Smooth muscle cell (in vitro differentiated cells): ENCODE measurements at regions not wholly inside any gene's neighbourhood (a gene's known extent, or its start where the extent isn't known, plus 50 kb on each side); places are given as distances from the start of the nearest gene placed in this dataset.

Experiments used
- DNase-seq: peaks from one replicate; lab custom pipeline; 2025; ENCODE audit not compliant: unreplicated experiment; lab: John Stamatoyannopoulos, UW
- H2AFZ ChIP-seq: fragments of 200-600 bp; sonication (generic); 2 replicates; pipeline ENCODE4 v1.6.0; 2016; ENCODE audit warnings: antibody characterized with exemption, low read depth, mild to moderate bottlenecking
- H3F3A ChIP-seq: fragments of 200-600 bp; sonication (generic); 2 replicates; pipeline ENCODE4 v1.6.0; 2017; ENCODE audit warnings: antibody characterized with exemption, low read depth
- H3K27ac ChIP-seq: fragments of 200-600 bp; sonication (generic); 2 replicates; pipeline ENCODE4 v1.5.1; 2016; ENCODE audit warnings: low read depth, mild to moderate bottlenecking
- H3K27me3 ChIP-seq: fragments of 200-600 bp; sonication (generic); 2 replicates; pipeline ENCODE4 v1.6.1; 2016; ENCODE audit warnings: low read depth, mild to moderate bottlenecking
- H3K36me3 ChIP-seq: fragments of 200-600 bp; sonication (generic); 2 replicates; pipeline ENCODE4 v1.5.1; 2016; ENCODE audit warnings: low read depth
- H3K4me1 ChIP-seq: fragments of 200-600 bp; sonication (generic); 2 replicates; pipeline ENCODE4 v1.5.1; 2016; ENCODE audit warnings: low read depth
- H3K4me2 ChIP-seq: fragments of 200-600 bp; sonication (generic); 2 replicates; pipeline ENCODE4 v1.6.0; 2016; ENCODE audit warnings: mild to moderate bottlenecking
- H3K4me3 ChIP-seq: fragments of 200-600 bp; sonication (generic); 2 replicates; pipeline ENCODE4 v1.5.1; 2016; ENCODE audit warnings: mild to moderate bottlenecking
- H3K79me2 ChIP-seq: fragments of 200-600 bp; sonication (generic); 2 replicates; pipeline ENCODE4 v1.6.0; 2016; ENCODE audit warnings: low read depth, mild to moderate bottlenecking
- H3K9ac ChIP-seq: fragments of 200-600 bp; sonication (generic); 2 replicates; pipeline ENCODE4 v1.6.0; 2016; ENCODE audit warnings: low read depth
- H3K9me3 ChIP-seq: fragments of 200-600 bp; sonication (generic); replicated peaks from 2 replicates; pipeline ENCODE4 v1.5.1; 2016; ENCODE audit warnings: low read depth
- H4K20me1 ChIP-seq: fragments of 200-600 bp; sonication (generic); 2 replicates; pipeline ENCODE4 v1.6.0; 2016; ENCODE audit warnings: low read depth
- WGBS: methylation state at CpG from one replicate; pipeline ENCODE4 v1.1.7; 2016; ENCODE audit warnings: low lambda C conversion rate; 5-methylcytosine and 5-hydroxymethylcytosine counted together
- TF ChIP-seq, protein P1 (sequence below): fragments of 200-600 bp; sonication (generic); IDR thresholded peaks from 2 replicates; pipeline ENCODE4 v1.5.1; 2017; ENCODE audit warnings: borderline replicate concordance, mild to moderate bottlenecking, antibody characterized with exemption; ENCODE audit not compliant: insufficient read depth, poor library complexity, severe bottlenecking

GRCh38 chr3:76345878-76346277, 560.5 kb upstream of the ZNF717 start:
- no peaks in the 10 kb centered on the region for H3K9me3 ChIP-seq
- H3K27me3 ChIP-seq: no peaks in the 10 kb centered on the region
- H3F3A ChIP-seq: no peaks in the 10 kb centered on the region
- DNase-seq: no peak
- H3K9ac ChIP-seq: no peak overlapping the region
- no peaks in the 10 kb centered on the region for H3K79me2 ChIP-seq
- H3K4me2 ChIP-seq: no peak overlapping the region
- TF ChIP-seq, protein P1, sequence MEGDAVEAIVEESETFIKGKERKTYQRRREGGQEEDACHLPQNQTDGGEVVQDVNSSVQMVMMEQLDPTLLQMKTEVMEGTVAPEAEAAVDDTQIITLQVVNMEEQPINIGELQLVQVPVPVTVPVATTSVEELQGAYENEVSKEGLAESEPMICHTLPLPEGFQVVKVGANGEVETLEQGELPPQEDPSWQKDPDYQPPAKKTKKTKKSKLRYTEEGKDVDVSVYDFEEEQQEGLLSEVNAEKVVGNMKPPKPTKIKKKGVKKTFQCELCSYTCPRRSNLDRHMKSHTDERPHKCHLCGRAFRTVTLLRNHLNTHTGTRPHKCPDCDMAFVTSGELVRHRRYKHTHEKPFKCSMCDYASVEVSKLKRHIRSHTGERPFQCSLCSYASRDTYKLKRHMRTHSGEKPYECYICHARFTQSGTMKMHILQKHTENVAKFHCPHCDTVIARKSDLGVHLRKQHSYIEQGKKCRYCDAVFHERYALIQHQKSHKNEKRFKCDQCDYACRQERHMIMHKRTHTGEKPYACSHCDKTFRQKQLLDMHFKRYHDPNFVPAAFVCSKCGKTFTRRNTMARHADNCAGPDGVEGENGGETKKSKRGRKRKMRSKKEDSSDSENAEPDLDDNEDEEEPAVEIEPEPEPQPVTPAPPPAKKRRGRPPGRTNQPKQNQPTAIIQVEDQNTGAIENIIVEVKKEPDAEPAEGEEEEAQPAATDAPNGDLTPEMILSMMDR: no peak
- no peaks in the 10 kb centered on the region for H4K20me1 ChIP-seq
- no peak overlapping the region for H3K4me3 ChIP-seq
- WGBS: 84% methylated on average over 2 of the region's 2 CpGs
- H3K36me3 ChIP-seq: no peaks in the 10 kb centered on the region
- H3K27ac ChIP-seq: no peak overlapping the region
- no peaks in the 10 kb centered on the region for H3K4me1 ChIP-seq
- no peak overlapping the region for H2AFZ ChIP-seq

DNA sequence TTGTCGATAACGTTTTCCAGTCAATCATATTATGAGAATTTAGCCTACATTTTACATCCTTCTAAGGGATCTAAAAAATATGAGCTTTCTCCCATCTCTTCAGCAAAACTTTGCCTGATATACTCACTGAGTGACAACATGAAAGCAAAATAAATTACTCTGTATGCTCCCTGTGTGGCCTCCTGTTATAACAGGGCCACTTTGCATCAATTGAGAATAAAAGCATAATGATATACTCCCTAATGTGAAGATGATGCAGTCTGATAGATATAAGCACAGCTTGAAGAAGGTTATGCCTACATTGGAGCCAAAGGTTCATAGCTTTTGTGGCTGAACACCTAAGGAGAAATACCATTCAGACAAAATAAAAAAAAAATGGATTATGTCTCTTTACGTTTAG, 561.3 kb upstream of the ZNF717 start:
- Histone ChIP-seq H4K20me1 (no peaks in the 10 kb centered on the region), H3K79me2 (no peaks in the 10 kb centered on the region), H3K4me3 (no peak overlapping the region), H3K27ac (no peak overlapping the region), H3K36me3 (no peaks in the 10 kb centered on the region), H3K9me3 (no peaks in the 10 kb centered on the region), H3F3A (no peaks in the 10 kb centered on the region), H3K4me1 (no peaks in the 10 kb centered on the region), H3K27me3 (no peaks in the 10 kb centered on the region), H3K4me2 (no peak overlapping the region), H3K9ac (no peak overlapping the region), H2AFZ (no peak overlapping the region)
- TF ChIP-seq, protein P1: no peak
- 93% methylated on average over 3 of the region's 3 CpGs for WGBS
- no peak for DNase-seq

GRCh38 chr3:76349715-76350480, 564.5 kb upstream of the ZNF717 start:
- Histone ChIP-seq H3K9ac (no peak overlapping the region), H2AFZ (no peak overlapping the region), H3K4me3 (no peak overlapping the region), H3K4me2 (no peak overlapping the region), H4K20me1 (no peaks in the 10 kb centered on the region), H3K4me1 (no peaks in the 10 kb centered on the region), H3K36me3 (no peaks in the 10 kb centered on the region), H3K9me3 (no peaks in the 10 kb centered on the region), H3K27me3 (no peaks in the 10 kb centered on the region), H3K27ac (no peak overlapping the region), H3K79me2 (no peaks in the 10 kb centered on the region), H3F3A (no peaks in the 10 kb centered on the region)
- DNase-seq: no peak
- TF ChIP-seq, protein P1: no peak
- WGBS: 89% methylated on average over 3 of the region's 3 CpGs

- Histone ChIP-seq H3K79me2 (no peaks in the 10 kb centered on the region), H3K9ac (no peak overlapping the region), H3K9me3 (no peaks in the 10 kb centered on the region), H2AFZ (peak overlapping the region; percentile 27), H3F3A (no peaks in the 10 kb centered on the region), H3K27ac (no peak overlapping the region), H3K4me2 (no peak overlapping the region), H3K27me3 (no peaks in the 10 kb centered on the region), H3K4me1 (no peaks in the 10 kb centered on the region), H3K36me3 (no peaks in the 10 kb centered on the region), H4K20me1 (no peaks in the 10 kb centered on the region), H3K4me3 (no peak overlapping the region)
- WGBS: 70% methylated on average over 1 of the region's 1 CpG
- TF ChIP-seq, protein P1: no peak
- no peak for DNase-seq
These were observed 566.7 kb upstream of the ZNF717 start for GRCh38 chr3:76352051-76352450.
